Mesendoderm (in vitro differentiated cells): ENCODE measurements at regions not wholly inside any gene's neighbourhood (a gene's known extent, or its start where the extent isn't known, plus 50 kb on each side); places are given as distances from the start of the nearest gene placed in this dataset.

Source experiments
- DNase-seq: peaks from one replicate; pipeline ENCODE4 v3.0.0; 2013
- H2AK5ac ChIP-seq: 2 replicates; pipeline ENCODE4 v1.6.1; 2013; ENCODE audit warnings: low read length, inconsistent platforms
- H2BK120ac ChIP-seq: 2 replicates; pipeline ENCODE4 v1.6.1; 2013; ENCODE audit warnings: low read depth, mild to moderate bottlenecking, low read length, moderate library complexity, mixed read lengths
- H2BK15ac ChIP-seq: replicated peaks from 2 replicates; pipeline ENCODE4 v1.6.1; 2013; ENCODE audit warnings: low read depth, mild to moderate bottlenecking, moderate library complexity
- H2BK5ac ChIP-seq: 2 replicates; pipeline ENCODE4 v1.6.1; 2013; ENCODE audit warnings: low read length, inconsistent platforms
- H3K18ac ChIP-seq: 2 replicates; pipeline ENCODE4 v1.6.1; 2013; ENCODE audit warnings: mild to moderate bottlenecking, low read length, mixed read lengths
- H3K23ac ChIP-seq: one replicate; pipeline ENCODE4 v1.6.1; 2013; ENCODE audit warnings: low read length
- H3K27ac ChIP-seq: 2 replicates; pipeline ENCODE4 v1.5.1; 2013; ENCODE audit warnings: low read depth, mild to moderate bottlenecking, inconsistent platforms, low read length, moderate library complexity
- H3K27me3 ChIP-seq: 2 replicates; pipeline ENCODE4 v1.6.1; 2013; ENCODE audit warnings: low read length, control low read depth, mild to moderate bottlenecking, inconsistent platforms; ENCODE audit not compliant: insufficient read depth, poor library complexity
- H3K36me3 ChIP-seq: 2 replicates; pipeline ENCODE4 v1.6.1; 2013; ENCODE audit warnings: low read length, inconsistent platforms; ENCODE audit not compliant: control insufficient read depth, insufficient read depth
- H3K4ac ChIP-seq: one replicate; pipeline ENCODE4 v1.6.1; 2013; ENCODE audit warnings: low read depth, mild to moderate bottlenecking, low read length, moderate library complexity
- H3K4me1 ChIP-seq: 2 replicates; pipeline ENCODE4 v1.6.1; 2013; ENCODE audit warnings: low read depth, low read length, inconsistent platforms; ENCODE audit not compliant: control insufficient read depth
- H3K4me2 ChIP-seq: 2 replicates; pipeline ENCODE4 v1.6.1; 2013; ENCODE audit warnings: low read length
- H3K4me3 ChIP-seq: 2 replicates; pipeline ENCODE4 v1.5.1; 2013; ENCODE audit warnings: mild to moderate bottlenecking, low read length
- H3K56ac ChIP-seq: one replicate; pipeline ENCODE4 v1.6.1; 2013; ENCODE audit warnings: low read length
- H3K79me1 ChIP-seq: 2 replicates; pipeline ENCODE4 v1.6.1; 2013; ENCODE audit warnings: low read length, inconsistent platforms
- H3K79me2 ChIP-seq: 2 replicates; pipeline ENCODE4 v1.6.1; 2013; ENCODE audit warnings: mild to moderate bottlenecking, low read length; ENCODE audit not compliant: control insufficient read depth, insufficient read depth
- H3K9ac ChIP-seq: 2 replicates; pipeline ENCODE4 v1.6.1; 2013; ENCODE audit warnings: low read length, inconsistent platforms
- H4K5ac ChIP-seq: one replicate; pipeline ENCODE4 v1.6.1; 2013; ENCODE audit warnings: low read length
- H4K8ac ChIP-seq: one replicate; pipeline ENCODE4 v1.6.1; 2013; ENCODE audit warnings: low read depth, mild to moderate bottlenecking, control low read depth, low read length, moderate library complexity
- WGBS: extraction: QIAGEN DNeasy Blood & Tissue Kit; methylation state at CpG from one replicate; pipeline ENCODE4 v1.1.7; 2013; ENCODE audit warnings: low lambda C conversion rate, missing lambda C conversion rate; ENCODE audit not compliant: insufficient coverage; ENCODE audit errors: extremely low coverage; 5-methylcytosine and 5-hydroxymethylcytosine counted together

DNA sequence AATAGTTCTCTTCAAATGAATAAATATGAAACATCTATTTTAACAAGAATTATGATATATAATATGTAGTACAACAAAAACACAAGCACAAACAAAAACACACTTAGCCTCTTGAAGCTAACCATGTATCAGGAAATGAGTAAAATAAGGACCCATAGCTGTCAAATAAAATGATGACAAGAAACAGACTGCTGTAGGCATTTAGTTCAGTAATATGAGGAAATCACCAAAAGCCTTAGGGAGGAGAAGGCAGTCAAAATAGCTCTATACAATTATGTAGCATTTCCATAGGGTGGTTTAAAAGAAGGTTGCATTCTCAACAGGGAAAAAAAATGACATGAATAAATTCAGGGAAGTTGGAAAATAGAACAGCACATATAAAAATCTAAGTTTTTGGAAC, 163.4 kb downstream of the PCDH20 start:
- H3K27me3 ChIP-seq, result no peaks in the 10 kb centered on the region
- no peak overlapping the region for H4K5ac ChIP-seq
- H3K9ac ChIP-seq, result no peak overlapping the region
- no peak overlapping the region for H3K56ac ChIP-seq
- no peak overlapping the region for H2AK5ac ChIP-seq
- DNase-seq, result no peak
- H3K36me3 ChIP-seq, result no peaks in the 10 kb centered on the region
- no peak overlapping the region for H3K27ac ChIP-seq
- H4K8ac ChIP-seq, result no peak overlapping the region
- H3K4me3 ChIP-seq, result no peak overlapping the region
- no peak overlapping the region for H2BK5ac ChIP-seq
- H3K23ac ChIP-seq, result no peak overlapping the region
- H3K79me2 ChIP-seq, result no peaks in the 10 kb centered on the region
- no peak overlapping the region for H3K4ac ChIP-seq
- no peak overlapping the region for H3K18ac ChIP-seq
- H3K4me2 ChIP-seq, result no peak overlapping the region
- no peaks in the 10 kb centered on the region for H3K4me1 ChIP-seq
- H3K79me1 ChIP-seq, result no peaks in the 10 kb centered on the region
- H2BK120ac ChIP-seq, result no peak overlapping the region
- H2BK15ac ChIP-seq, result no peak overlapping the region

DNA sequence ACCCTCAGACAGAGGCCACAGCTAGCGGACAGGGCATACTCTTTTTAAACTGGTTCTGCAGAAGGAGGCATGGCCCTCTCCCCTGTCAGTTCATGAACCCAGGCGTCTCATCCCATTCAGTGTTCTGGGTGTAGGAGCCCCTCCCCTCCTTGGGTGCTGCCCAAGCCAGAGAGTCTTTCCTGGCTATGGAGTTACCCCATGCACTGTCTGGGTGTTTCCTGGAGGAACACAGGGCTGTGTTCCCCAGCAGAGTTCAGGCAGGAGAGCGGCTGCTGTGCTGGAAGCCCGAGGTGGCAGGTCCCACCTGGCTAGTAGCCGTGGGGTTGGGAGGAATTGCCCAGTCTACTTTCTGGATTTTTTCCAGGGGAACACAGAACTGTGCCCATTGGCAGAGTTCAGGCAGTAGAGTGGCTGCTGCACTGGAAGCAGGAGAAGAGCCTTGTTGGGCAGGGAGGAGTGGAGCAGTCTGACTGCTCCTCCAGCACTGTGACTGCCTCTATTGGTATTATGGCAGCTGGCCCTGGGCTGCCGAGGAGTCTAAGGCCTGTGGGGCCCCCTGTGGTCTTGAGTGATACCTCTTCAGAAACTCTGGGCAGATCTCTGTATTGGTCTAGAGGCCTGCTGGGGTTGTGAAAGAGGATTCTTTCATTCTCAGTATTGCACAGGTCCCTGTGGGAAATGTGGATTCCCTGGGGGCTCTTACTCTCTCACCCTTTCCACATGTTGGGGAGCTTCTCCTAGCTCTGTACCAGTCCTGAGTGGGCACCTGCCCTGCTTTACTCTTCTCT, 168.3 kb downstream of the PCDH20 start:
- Histone ChIP-seq H3K79me2 (no peaks in the 10 kb centered on the region), H3K4me1 (no peaks in the 10 kb centered on the region)

DNA sequence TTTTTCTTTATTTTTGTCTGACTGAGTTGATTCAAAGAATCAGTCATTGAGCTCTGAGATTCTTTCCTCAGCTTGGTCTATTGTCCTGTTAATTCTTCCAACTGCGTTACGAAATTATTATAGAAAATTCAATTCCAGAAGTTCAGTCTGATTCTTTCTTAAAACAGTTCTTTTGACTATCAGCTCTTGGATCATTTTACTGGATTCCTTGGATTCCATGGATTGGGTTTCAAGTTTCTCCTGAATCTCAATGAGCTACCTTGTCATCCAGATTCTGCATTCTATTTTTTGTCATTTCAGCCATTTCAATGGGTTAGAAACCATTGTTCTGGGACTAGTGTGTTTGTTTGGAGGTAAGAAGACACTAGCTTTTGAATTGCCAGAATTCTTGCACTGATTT, 169.3 kb downstream of the PCDH20 start:
- H3K36me3 ChIP-seq, result no peaks in the 10 kb centered on the region
- H3K4me1 ChIP-seq, result no peaks in the 10 kb centered on the region
- no peaks in the 10 kb centered on the region for H3K79me2 ChIP-seq
- H4K5ac ChIP-seq, result no peak overlapping the region
- no peak overlapping the region for H3K4me3 ChIP-seq
- no peak overlapping the region for H2AK5ac ChIP-seq
- no peak overlapping the region for H3K56ac ChIP-seq
- no peak overlapping the region for H3K27ac ChIP-seq
- no peak overlapping the region for H2BK120ac ChIP-seq
- no peak overlapping the region for H3K4ac ChIP-seq
- H4K8ac ChIP-seq, result no peak overlapping the region
- H3K79me1 ChIP-seq, result no peaks in the 10 kb centered on the region
- H3K9ac ChIP-seq, result no peak overlapping the region
- no peak overlapping the region for H2BK5ac ChIP-seq
- DNase-seq, result no peak
- no peak overlapping the region for H2BK15ac ChIP-seq
- no peak overlapping the region for H3K4me2 ChIP-seq
- H3K27me3 ChIP-seq, result no peaks in the 10 kb centered on the region
- H3K23ac ChIP-seq, result no peak overlapping the region
- no CpG with 5 or more reads among the region's 2 CpGs for WGBS
- no peak overlapping the region for H3K18ac ChIP-seq

More for the DNA sequence above, 168.3 kb downstream of the PCDH20 start:
- Histone ChIP-seq H3K4me3 (no peak overlapping the region), H3K18ac (no peak overlapping the region), H3K4me2 (no peak overlapping the region), H4K8ac (no peak overlapping the region), H3K27ac (no peak overlapping the region), H3K27me3 (no peaks in the 10 kb centered on the region), H3K23ac (no peak overlapping the region), H2BK5ac (no peak overlapping the region), H2AK5ac (no peak overlapping the region), H3K56ac (no peak overlapping the region), H3K79me1 (no peaks in the 10 kb centered on the region), H2BK15ac (no peak overlapping the region), H3K4ac (no peak overlapping the region), H3K36me3 (no peaks in the 10 kb centered on the region), H3K9ac (no peak overlapping the region), H4K5ac (no peak overlapping the region), H2BK120ac (no peak overlapping the region)
- no CpG with 5 or more reads among the region's 6 CpGs for WGBS
- DNase-seq, result peak; percentile 65

DNA sequence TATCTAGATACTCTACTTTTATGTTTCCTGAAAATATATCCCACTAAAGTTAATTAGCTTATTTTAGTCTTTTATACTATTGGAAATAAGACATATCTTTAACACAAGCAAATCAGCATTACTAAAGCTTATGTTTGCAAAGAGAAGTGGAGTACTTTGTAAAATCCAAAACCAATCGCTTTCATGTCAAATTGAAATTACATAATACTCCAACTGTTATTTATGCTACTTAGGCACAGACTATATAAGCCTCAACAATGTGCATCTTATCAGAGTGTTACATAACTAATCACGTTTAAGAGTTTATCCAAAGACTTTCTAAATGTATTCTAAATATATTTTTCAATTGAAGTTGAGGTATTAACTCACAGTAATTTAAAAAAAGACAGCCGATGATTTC, 200.0 kb downstream of the PCDH20 start:
- Histone ChIP-seq H3K4me3 (no peak overlapping the region), H3K36me3 (no peaks in the 10 kb centered on the region), H3K4ac (no peak overlapping the region), H3K18ac (no peak overlapping the region), H4K8ac (no peak overlapping the region), H2AK5ac (no peak overlapping the region), H3K27ac (no peak overlapping the region), H3K27me3 (no peaks in the 10 kb centered on the region), H3K9ac (no peak overlapping the region), H2BK15ac (no peak overlapping the region), H3K56ac (no peak overlapping the region), H3K79me2 (no peaks in the 10 kb centered on the region), H4K5ac (no peak overlapping the region), H3K23ac (no peak overlapping the region), H3K4me1 (no peaks in the 10 kb centered on the region), H3K79me1 (no peaks in the 10 kb centered on the region), H3K4me2 (no peak overlapping the region), H2BK120ac (no peak overlapping the region), H2BK5ac (no peak overlapping the region)
- no peak for DNase-seq
- WGBS, result no CpG with 5 or more reads among the region's 3 CpGs

DNA sequence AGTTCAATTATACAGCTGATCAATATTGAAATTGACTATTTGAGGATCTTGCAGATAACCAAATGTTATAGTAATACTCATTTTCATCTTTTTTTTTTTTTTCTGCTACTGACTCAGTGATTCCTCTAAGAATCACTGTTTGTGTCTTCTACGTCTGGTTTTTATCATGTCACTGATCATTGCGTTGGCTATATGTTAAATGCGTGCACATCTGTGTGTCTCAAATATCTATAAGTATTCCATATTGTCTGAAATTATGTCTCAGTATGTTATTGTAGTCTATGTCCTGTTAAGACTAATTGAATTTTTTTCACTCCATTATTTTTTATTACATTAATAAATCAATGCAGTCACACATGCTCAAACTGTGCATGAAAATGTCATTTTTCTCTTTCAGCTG, 200.5 kb downstream of the PCDH20 start:
- DNase-seq, result no peak
- Histone ChIP-seq H3K27me3 (no peaks in the 10 kb centered on the region), H3K36me3 (no peaks in the 10 kb centered on the region), H4K5ac (no peak overlapping the region), H4K8ac (no peak overlapping the region), H2BK5ac (no peak overlapping the region), H2AK5ac (no peak overlapping the region), H3K4me2 (no peak overlapping the region), H3K56ac (no peak overlapping the region), H3K79me1 (no peaks in the 10 kb centered on the region), H3K4me3 (no peak overlapping the region), H3K79me2 (no peaks in the 10 kb centered on the region), H3K4ac (no peak overlapping the region), H3K18ac (no peak overlapping the region), H2BK120ac (no peak overlapping the region), H3K9ac (no peak overlapping the region), H2BK15ac (no peak overlapping the region), H3K27ac (no peak overlapping the region), H3K23ac (no peak overlapping the region), H3K4me1 (no peaks in the 10 kb centered on the region)
- no CpG with 5 or more reads among the region's 3 CpGs for WGBS

DNA sequence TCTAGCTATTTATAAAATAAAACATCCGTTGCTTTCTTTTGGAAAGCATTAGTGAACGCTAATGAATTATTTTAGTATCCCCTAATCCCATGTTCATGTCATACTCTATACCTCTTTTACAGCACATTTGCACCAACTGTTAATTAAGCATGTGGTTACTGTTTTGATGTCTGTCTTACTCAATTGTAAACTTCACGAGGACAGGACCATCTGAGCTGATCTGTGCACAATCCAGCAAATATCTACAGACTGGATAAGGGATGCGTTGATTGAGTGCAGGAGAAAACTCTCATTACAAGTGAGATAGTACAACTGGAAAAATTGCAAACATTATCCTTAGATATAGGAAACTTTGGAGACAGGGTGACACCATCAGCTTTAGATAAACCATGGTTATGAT, 201.1 kb downstream of the PCDH20 start:
- H3K18ac ChIP-seq, result no peak overlapping the region
- H3K4me2 ChIP-seq, result no peak overlapping the region
- H3K9ac ChIP-seq, result no peak overlapping the region
- H3K79me1 ChIP-seq, result no peaks in the 10 kb centered on the region
- H3K4me1 ChIP-seq, result no peaks in the 10 kb centered on the region
- no peak overlapping the region for H3K4ac ChIP-seq
- H3K27me3 ChIP-seq, result no peaks in the 10 kb centered on the region
- H3K4me3 ChIP-seq, result no peak overlapping the region
- no peak overlapping the region for H2AK5ac ChIP-seq
- no CpG with 5 or more reads among the region's 4 CpGs for WGBS
- no peaks in the 10 kb centered on the region for H3K79me2 ChIP-seq
- H2BK15ac ChIP-seq, result no peak overlapping the region
- H2BK120ac ChIP-seq, result no peak overlapping the region
- no peak overlapping the region for H3K27ac ChIP-seq
- H2BK5ac ChIP-seq, result no peak overlapping the region
- DNase-seq, result no peak
- no peak overlapping the region for H3K23ac ChIP-seq
- H4K8ac ChIP-seq, result no peak overlapping the region
- no peaks in the 10 kb centered on the region for H3K36me3 ChIP-seq
- no peak overlapping the region for H4K5ac ChIP-seq
- no peak overlapping the region for H3K56ac ChIP-seq
